ENCODE measurements at regions not wholly inside any gene's neighbourhood (a gene's known extent, or its start where the extent isn't known, plus 50 kb on each side); places are given as distances from the start of the nearest gene placed in this dataset.
A peak's percentile ranks its signal among the peaks of the same experiment; 100 is the strongest.
"Not testable (repeated sequence)": the region's sequence is repeated elsewhere in the genome, so short reads cannot be mapped to it uniquely, and the experiment has no call there.

GRCh38 chr5:173394701-173395100, 66.5 kb upstream of the STC2 start:
- Histone ChIP-seq H3K27me3 (no peaks in the 10 kb centered on the region), H3K4me1 (0 out of 2 replicates have a peak, but pooled peaks cover 5% of the 10 kb centered on the region), H3K36me3 (no peaks in the 10 kb centered on the region), H3K9me3 (replicated peaks) (peaks cover 6% of the 10 kb centered on the region), H3K27ac (no peak overlapping the region), H3K4me3 (no peak overlapping the region)
- DNase-seq, result no peak

- no peak for DNase-seq
- no peaks in the 10 kb centered on the region for H3K27me3 ChIP-seq
- 0 out of 2 replicates have a peak, but pooled peaks cover 5% of the 10 kb centered on the region for H3K4me1 ChIP-seq
- H3K36me3 ChIP-seq, result no peaks in the 10 kb centered on the region
- H3K27ac ChIP-seq, result no peak overlapping the region
- peaks cover 6% of the 10 kb centered on the region for H3K9me3 ChIP-seq (replicated peaks)
- no peak overlapping the region for H3K4me3 ChIP-seq
Measured at GRCh38 chr5:173392172-173392571, 64.0 kb upstream of the STC2 start.

GRCh38 chr5:173391031-173391430, 62.8 kb upstream of the STC2 start:
- Histone ChIP-seq H3K36me3 (no peaks in the 10 kb centered on the region), H3K27ac (no peak overlapping the region), H3K27me3 (no peaks in the 10 kb centered on the region), H3K4me3 (no peak overlapping the region), H3K9me3 (replicated peaks) (peaks cover 6% of the 10 kb centered on the region), H3K4me1 (0 out of 2 replicates have a peak, but pooled peaks cover 5% of the 10 kb centered on the region)
- no peak for DNase-seq

GRCh38 chr5:173387293-173387692, 59.1 kb upstream of the STC2 start:
- not testable (repeated sequence) for H3K9me3 ChIP-seq (replicated peaks); H3K4me1 ChIP-seq; H3K27ac ChIP-seq; H3K4me3 ChIP-seq; DNase-seq; H3K27me3 ChIP-seq; H3K36me3 ChIP-seq

- no peaks in the 10 kb centered on the region for H3K27me3 ChIP-seq
- no peak overlapping the region for H3K4me3 ChIP-seq
- no peak for DNase-seq
Measured at GRCh38 chr5:173385832-173386360, 57.7 kb upstream of the STC2 start.

GRCh38 chr5:173383711-173384110, 55.5 kb upstream of the STC2 start:
- Histone ChIP-seq H3K4me3 (no peak overlapping the region), H3K27me3 (peaks cover 6% of the 10 kb centered on the region; the same call in 1 of the 2 replicates), H3K9me3 (replicated peaks) (no peaks in the 10 kb centered on the region), H3K4me1 (peaks cover 4% of the 10 kb centered on the region; the same call in 1 of the 2 replicates), H3K27ac (no peak overlapping the region), H3K36me3 (no peaks in the 10 kb centered on the region)
- DNase-seq, result peak in 1 of 2 experiments; percentile 51

More at GRCh38 chr5:173385832-173386360, 57.7 kb upstream of the STC2 start:
- peaks cover 8% of the 10 kb centered on the region; the same call in 1 of the 2 replicates for H3K4me1 ChIP-seq
- no peaks in the 10 kb centered on the region for H3K9me3 ChIP-seq (replicated peaks)
- H3K27ac ChIP-seq, result no peak overlapping the region
- no peaks in the 10 kb centered on the region for H3K36me3 ChIP-seq

- Histone ChIP-seq H3K4me3 (no peak overlapping the region), H3K4me1 (peaks cover 4% of the 10 kb centered on the region; the same call in 1 of the 2 replicates), H3K9me3 (replicated peaks) (no peaks in the 10 kb centered on the region), H3K36me3 (no peaks in the 10 kb centered on the region), H3K27me3 (peaks cover 6% of the 10 kb centered on the region; the same call in 1 of the 2 replicates), H3K27ac (no peak overlapping the region)
- no peak for DNase-seq
Measured at GRCh38 chr5:173378727-173379126, 50.5 kb upstream of the STC2 start.
